ENCODE measurements at regions not wholly inside any gene's neighbourhood (a gene's known extent, or its start where the extent isn't known, plus 50 kb on each side); places are given as distances from the start of the nearest gene placed in this dataset.
"Not testable (repeated sequence)": the region's sequence is repeated elsewhere in the genome, so short reads cannot be mapped to it uniquely, and the experiment has no call there.

DNA sequence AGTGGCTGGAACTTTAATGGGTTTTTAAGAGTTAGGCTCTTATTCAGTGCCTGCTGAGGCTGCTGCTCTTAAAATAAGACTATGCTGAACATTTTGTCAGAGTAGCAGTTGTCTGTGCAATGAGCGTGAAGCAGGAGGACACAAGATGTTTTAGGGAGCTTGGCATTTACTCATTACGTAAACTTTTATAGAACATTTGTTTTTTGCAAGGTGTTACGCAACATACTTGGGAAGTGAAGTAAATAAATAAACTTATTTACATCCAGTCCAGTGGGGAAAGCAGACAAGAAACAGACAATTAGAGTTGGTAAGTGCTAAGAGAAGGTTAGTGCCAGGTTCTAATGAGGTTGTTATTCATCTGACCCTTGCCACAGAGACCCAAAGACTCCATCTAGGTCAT, 226.0 kb downstream of the HINT1 start:
- DNase-seq = no peak

DNA sequence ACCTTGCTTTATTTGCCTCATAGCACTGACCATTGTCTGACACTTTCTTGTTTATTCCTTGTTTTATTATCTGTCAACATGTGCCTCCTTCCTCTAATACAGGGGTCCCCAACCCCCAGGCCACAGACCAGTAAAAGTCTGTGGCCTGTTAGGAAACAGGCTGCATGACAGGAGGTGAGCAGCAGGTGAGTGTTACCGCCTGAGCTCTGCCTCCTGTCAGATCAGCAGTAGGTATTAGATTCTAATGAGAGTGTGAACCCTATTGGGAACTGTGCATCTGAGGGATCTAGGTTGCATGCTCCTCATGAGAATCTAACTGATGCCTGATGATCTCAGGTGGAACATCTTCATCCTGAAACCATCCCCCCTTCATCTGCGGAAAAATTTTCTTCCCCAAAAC, 228.0 kb downstream of the HINT1 start:
- no peak for DNase-seq

DNA sequence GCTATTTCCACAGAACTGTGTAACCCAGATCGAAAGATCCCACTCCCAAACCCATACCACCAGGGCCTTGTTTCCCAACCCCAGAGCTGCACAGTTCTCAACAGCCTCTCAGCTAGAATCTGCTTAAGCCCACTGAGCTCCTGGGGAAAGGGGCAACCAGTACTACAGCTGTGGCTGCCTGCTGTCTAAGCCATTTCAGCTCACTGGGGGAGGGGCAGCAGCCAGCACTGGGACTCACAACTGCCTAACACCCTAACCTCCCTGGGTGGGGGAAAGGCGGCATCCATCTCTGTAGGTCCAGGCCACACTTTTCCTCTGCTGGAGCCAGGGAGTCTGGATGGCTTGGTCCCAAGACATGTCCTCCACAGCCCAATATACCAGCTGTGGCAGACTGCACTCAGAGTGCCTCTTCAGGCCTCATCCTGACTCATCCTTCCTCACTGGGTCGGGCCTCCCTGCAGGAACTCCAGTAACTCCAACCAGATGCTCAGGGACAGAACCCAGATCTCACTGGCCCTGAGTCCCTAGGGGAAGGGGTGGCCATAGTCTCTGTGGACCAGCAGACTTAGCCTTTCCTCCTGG, 241.4 kb downstream of the HINT1 start:
- no peak for DNase-seq

DNA sequence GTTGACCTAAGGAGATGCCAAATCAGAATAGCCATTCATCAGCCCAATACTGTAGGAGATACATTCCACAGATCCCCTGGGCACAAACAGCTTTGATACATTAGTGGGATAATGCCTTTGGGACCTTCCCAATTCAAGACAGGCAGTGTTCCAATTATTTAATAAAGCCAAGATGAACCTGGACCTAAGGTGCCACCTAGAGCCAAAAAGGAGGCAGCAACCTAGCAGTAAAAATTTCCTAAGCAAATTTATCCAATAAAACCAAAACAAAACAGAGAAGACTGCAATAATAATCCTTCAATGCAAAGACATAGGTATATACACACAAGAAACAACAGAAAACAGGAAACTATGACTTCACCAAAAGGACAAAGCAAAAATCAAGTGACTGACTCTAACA, 253.0 kb downstream of the HINT1 start:
- DNase-seq = no peak

DNA sequence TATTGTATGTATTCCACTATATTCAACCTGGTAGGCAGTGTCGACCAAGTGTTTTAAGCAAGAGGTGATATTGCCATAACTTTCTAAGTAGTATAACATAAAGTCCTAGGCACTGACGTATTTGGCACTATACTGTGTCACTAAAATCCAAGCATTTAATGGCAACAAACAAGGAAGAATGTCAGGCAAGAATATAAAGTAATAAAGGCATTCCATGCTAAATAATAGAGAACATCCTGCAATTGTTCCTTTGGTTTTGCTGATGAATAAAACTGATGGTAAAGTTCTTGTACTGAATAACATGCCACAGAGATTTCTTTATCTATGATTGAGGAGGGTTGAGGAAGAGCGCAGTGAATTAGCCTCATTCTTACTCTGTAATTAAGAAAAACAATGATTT, 256.9 kb downstream of the HINT1 start:
- no peak for DNase-seq

DNA sequence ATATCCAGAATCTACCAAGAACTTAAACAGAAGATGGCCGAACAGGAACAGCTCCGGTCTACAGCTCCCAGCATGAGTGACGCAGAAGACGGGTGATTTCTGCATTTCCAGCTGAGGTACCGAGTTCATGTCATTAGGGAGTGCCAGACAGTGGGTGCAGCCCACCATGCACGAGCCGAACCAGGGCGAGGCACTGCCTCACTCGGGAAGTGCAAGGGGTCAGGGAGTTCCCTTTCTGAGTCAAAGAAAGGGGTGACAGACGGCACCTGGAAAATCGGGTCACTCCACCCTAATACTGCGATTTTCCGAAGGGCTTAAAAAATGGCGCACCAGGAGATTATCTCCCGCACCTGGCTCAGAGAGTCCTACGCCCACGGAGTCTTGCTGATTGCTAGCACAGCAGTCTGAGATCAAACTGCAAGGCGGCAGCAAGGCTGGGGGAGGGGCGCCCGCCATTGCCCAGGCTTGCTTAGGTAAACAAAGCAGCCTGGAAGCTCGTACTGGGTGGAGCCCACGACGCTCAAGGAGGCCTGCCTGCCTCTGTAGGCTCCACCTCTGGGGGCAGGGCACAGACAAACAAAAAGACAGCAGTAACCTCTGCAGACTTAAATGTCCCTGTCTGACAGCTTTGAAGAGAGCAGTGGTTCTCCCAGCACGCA, 267.4 kb downstream of the HINT1 start:
- DNase-seq = not testable (repeated sequence)

DNA sequence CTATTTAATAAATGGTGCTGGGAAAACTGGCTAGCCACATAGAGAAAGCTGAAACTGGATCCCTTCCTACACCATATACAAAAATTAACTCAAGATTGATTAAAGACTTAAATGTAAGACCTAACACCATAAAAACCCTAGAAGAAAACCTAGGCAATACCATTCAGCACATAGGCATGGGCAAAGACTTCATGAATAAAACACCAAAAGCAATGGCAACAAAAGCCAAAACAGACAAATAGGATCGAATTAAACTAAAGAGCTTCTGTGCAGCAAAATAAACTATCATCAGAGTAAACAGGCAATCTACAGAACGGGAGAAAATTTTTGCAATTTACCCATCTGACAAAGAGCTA, 267.9 kb downstream of the HINT1 start:
- DNase-seq = not testable (repeated sequence)

DNA sequence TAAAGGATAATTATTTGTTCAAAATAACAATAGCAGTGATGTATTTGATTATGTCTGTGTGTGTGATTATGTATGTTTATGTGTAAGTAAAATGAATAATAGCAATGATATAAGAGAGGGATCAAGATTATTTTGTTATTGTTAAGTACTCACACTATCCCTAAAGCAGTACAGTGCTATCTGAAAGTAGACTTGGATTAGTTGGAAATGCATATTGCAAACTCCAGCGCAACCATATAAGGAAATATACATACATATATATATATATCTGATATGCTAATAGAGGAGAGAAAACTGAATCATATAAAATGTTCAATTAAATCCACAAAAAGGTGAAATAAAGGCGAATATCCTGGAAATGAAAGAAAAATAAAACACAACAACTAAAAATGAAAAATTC, 268.4 kb downstream of the HINT1 start:
- DNase-seq = no peak

DNA sequence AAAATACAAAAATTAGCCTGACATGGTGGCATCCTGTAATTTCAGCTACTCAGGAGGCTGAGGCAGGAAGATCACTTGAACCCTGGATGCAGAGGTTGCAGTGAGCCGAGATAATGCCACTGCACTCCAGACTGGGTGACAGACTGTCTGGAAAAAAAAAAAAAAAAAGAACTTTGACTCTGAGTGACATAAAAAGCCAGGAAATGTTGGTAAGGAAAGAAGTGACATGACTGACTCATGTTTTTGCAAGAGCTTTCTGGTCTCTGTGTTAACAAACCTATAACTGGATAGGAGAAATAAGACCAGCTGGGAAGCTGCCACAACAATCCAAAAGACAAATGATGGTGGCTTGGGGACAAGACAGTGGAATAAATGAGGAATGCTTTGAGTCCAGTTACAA, 272.1 kb downstream of the HINT1 start:
- no peak for DNase-seq

DNA sequence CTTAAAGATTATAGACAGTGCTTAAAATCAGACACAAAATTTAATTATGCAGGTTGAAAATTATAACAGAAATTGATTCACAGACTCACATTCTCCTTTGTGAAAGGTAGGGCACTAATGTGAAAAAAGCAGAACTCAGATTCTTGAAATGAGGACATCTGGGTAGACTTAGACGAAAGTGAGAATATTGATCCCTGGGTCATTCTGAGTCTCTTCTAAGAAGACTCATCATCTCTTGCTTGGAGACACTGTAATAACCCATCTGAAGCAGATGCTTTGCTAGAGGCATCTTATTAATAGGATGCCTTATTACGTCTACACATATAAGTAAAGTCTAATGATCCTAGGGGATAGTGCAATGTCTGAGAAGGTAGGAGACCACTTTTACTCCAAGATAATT, 274.4 kb downstream of the HINT1 start:
- no peak for DNase-seq

DNA sequence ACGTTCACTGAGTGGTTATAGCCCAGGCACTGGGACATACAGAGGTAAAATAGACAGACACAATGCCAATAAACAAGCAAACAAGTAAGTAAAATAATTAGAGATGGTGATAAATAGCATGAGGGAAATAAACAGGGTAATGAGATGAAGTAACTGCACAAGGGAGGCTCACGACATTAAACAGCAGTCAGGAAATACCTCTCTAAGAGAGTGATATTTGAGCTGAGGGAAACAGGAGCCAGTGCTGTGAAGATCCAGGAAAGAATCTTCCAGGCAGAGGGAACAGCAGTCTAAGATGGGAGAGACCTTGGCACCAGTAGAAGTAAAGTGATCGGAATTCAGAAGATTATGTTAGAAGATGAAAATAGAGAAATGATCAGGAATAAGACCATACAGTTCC, 279.4 kb downstream of the HINT1 start:
- no peak for DNase-seq

DNA sequence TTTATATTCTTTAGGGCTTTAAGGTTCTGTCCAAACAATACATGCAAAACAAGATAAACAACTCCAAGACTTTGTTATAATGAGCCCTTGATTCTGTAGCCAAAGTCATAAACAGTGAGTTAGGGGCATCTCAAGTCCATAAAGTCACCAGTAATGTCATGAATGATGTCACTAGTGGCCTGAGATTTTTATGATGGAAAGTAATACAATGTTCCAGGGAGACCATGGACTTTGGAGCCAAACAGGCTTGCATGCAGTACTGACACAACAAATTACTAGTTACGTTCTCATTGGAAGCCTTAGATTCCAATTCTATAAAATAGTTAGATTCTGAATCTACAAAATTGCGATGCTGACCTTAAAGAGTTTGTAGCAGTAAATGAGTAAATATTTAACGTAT, 280.0 kb downstream of the HINT1 start:
- DNase-seq = no peak

DNA sequence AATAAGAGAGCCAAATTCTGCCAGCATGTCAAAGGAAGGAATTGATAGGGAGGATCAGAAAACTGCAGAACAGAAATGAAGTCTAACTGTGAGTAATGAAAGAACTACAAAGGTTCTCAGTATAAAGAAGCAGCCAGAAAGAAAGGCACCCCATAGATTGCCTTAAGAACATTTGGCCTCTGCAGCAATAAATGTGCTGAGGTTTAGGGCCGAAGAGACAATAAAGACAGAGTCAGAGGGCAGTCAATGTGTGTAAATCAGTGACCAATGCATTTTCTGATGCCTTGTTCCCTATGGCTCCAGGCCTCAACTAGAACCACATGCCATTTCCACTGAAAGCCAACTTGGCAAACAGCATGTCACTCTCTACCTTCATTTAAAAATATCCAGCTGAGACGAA, 281.0 kb downstream of the HINT1 start:
- no peak for DNase-seq

DNA sequence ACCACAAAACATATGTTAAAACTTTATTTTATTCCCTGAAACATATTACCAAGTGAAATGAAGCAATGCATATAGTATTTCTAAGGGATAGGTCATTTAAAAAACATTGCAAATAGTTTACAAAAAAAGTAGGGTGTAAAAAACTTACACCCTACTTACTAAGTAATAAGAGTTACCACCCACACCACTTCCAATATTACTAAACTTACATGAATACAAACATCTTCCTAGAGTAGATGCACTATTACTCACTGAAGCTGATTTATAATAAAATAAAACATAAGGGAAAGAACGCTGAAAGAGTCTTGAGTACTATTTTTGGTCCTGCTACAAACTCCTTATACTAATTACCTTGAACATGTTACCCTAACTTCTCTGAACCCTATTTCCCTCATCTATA, 289.4 kb downstream of the HINT1 start:
- no peak for DNase-seq

DNA sequence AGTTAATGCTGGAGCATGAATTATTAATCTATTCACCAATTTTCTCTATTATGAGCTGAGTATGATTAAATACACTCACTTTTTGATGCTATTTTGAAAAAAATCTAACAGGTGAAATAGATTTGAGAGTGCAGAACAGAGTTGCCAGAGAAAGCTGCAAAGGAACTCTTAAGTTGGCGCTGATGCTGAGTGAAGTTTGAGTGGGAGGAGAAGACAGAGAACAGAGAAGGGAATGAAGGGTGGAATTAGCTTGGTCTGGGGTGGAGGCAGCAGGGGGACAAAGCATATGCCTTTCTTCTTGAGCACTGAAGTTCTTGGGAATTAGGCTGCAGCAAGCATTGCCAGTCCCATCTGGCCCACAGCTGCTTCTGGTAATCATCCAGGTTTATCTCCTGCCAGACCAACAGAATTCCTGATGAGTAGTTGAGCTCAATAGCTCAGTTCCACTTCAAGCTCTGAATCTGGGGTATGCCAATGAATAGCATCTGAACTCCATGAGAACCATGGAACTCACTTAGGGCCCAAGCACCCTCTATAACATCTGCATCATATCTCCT, 290.1 kb downstream of the HINT1 start:
- no peak for DNase-seq

DNA sequence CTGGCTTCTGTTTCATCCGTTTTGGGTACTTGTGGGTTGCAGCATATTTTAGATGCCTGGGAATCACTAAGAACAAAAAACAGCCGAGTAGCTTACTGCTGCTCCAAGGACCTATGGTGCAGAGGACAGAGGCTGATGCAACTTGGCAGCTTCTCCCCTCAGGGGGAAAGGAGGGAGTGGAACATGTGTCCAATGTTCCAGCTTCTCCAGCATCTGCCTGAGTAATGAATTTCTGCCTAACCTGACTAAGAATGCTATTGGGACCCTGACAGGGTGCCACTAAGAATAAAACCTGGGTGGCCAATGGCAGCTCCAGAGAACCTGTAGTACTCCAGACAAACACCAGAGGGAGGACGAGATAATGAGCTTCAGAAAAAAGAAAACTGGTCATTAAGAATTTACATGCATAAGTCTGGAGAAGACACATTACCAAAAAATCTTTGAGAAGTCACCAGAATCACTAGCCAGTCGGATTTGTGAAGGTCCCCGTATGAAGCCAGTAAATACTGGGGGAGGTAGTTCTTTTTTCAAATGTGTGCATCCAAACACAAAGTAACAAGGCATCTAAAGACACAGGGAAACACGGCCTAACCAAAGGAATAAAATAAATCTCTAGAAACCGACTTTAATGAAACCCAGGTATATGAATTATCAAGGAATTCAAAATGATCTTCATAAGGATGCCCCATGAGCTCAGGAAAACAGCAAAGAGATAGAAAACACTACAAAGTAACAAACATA, 293.5 kb downstream of the HINT1 start:
- DNase-seq = no peak

DNA sequence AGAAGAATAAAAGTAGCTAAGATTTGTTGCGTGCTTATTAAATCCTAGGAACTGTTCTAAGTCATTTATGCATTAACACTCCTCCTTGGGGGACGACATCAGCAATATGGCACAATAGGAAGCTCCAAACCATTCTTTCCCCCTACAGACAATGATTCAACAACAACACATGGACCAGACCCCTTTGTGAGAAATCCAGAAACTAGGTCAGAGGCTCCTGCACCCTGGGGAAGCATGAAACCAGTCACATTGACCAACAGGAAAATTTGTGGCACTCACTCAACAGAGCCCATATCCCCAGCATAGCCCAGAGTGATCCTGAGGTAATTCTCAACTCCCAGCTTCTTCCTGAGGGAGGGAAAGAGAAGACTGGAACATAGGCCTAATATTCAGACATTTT, 294.4 kb downstream of the HINT1 start:
- DNase-seq = no peak

DNA sequence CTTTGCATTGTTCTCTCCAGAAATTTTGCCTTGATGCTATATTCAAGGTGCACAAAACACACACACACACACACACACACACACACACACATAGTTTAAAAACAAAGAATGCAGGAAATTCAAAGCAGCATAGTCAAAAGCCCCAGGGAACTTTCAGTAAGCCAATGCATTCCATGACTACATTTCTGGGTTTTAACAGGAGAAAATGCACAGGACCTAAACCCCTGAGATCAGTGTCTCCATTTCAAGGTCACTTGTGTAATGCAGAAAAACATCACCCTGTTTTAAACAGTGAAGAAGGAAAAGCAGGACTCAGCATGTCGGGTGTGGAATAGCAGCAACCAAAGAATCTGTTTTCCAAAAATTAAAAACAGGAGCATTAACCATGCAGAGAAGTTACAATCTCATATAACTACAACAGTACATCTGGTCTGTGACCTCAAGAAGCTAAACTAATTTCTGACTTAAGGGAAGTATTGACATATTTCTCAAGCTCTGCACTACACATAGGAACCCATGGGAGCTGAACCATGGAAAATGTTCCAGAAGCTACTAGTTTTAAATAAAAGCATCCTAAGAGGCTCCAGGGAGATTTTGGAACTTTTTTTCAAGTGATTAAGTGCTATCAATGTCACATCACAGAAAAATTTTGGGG, 296.7 kb downstream of the HINT1 start:
- no peak for DNase-seq

DNA sequence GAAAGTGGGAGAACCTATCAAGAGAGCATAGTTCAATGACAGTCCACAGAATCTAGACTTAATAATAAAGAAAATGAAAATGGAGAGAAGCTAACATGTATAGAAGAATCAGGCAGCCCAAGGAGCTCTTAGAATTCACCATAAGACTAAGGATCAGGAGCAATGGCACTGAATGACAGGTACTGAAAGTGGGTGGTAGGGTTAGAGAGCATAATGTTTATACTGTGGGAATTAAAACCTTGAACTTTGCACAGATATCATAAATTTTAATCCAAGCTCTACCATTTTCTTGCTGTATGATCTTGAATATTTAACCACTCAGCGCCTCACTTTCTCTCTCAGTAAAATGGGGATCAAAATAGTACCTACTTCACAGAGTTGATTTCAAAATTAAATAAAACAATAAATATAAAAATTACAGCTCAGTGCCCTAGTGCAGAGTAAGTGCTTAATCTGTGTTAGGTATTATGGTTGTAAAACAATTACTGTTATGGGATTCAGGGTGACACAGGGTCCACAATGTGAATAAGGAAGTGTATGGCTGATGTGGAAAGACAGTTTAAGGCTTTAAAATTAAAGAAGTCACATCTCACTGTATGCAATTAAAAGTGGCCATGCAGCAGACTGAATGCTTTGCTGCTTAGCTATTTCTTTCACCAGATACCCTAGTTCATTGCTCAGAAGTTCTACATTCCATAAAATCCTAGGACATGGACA, 319.8 kb downstream of the HINT1 start:
- no peak for DNase-seq

DNA sequence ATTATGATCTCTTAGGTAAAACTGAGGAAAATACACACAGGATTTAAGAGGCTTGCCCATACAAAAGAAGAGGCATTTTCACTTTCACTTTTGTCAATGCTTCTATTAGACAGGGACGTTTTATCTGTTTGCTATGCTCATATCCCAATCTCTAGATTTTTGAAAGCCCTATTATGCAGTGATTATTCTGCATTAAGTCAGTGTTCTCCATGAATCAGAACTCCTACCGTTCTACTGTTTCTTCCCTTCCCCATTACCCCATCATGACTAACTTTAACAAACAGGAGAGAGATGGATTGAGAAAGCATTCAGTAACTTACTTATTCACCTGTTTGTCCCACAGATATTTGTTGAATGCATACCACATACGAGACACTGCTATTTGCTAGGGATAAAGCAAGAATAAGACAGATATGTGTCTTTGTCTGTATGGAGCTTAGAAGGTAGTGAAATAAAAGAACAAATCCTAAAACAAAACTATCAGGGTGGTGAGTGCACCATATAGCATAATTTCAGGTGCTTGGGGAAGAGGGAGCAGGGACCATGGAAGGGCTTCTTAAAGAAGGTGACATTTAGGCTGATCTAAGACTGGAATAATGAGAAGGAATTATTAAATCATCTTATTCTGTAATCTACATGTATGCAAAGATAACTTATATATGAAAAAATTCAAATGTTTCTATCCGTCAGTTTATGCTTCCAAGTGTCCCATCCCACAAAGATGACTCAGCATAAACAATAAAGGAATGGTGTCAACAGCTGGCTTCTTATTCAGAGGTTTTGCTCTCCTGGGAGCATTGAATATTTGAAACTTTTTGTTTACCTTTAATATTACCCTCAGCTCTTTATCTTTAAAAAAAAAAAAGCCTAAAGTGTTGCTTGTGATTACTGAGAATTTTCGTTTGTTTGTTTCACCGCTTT, 328.1 kb downstream of the HINT1 start:
- DNase-seq = no peak

DNA sequence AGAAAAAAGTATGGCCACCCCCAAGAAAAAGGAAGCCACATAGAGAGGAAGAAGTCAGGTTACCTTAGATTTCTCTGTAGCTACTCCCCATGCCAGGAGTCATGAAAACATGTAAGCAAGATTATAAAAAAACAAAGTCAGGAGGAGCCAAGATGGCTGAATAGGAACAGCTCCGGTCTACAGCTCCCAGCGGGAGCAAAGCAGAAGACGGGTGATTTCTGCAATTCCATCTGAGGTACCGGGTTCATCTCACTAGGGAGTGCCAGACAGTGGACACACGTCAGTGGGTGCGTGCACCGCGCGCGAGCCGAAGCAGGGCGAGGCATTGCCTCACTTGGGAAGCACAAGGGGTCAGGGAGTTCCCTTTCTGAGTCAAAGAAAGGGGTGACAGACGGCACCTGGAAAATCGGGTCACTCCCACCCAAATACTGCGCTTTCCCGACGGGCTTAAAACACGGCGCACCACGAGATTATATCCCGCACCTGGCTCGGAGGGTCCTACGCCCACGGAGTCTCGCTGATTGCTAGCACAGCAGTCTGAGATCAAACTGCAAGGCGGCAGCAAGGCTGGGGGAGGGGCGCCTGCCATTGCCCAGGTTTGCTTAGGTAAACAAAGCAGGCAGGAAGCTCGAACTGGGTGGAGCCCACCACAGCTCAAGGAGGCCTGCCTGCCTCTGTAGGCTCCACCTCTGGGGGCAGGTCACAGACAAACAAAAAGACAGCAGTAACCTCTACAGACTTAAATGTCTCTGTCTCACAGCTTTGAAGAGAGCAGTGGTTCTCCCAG, 347.3 kb downstream of the HINT1 start:
- DNase-seq = not testable (repeated sequence)

Measured in NCI-H2081 treated with DMSO at 0.1 percent for 48 hours (cell line).